CD8-positive, alpha-beta memory T cell (primary cell): ENCODE measurements at regions not wholly inside any gene's neighbourhood (a gene's known extent, or its start where the extent isn't known, plus 50 kb on each side); places are given as distances from the start of the nearest gene placed in this dataset.
"Not testable (repeated sequence)": the region's sequence is repeated elsewhere in the genome, so short reads cannot be mapped to it uniquely, and the experiment has no call there.

ENCODE experiments used
- CTCF ChIA-PET: fragments of 350-600 bp; sonication (Branson Sonifier 250); formaldehyde crosslinking; loops from one replicate; lab custom pipeline; 2021; ENCODE audit warnings: antibody characterized with exemption; lab: Charles Lee
- POLR2A ChIA-PET: fragments of 350-600 bp; sonication (Branson Sonifier 250); formaldehyde crosslinking; loops from one replicate; lab custom pipeline; 2021; ENCODE audit warnings: antibody characterized with exemption; lab: Charles Lee
- DNase-seq, 5 donors: peaks; one replicate each; pipeline versions ENCODE4 v3.0.0 to v3.0.0-alpha.2; 2020 to 2022; ENCODE audit warnings: mixed read lengths in 1 of 5
- H3K27ac ChIP-seq: one replicate; pipeline ENCODE4 v1.7.0; 2013; ENCODE audit warnings: low read depth, mild to moderate bottlenecking, low read length, moderate library complexity
- H3K27me3 ChIP-seq: 2 replicates; pipeline ENCODE4 v1.7.0; 2013; ENCODE audit warnings: low read length, mild to moderate bottlenecking; ENCODE audit not compliant: insufficient read depth, poor library complexity, severe bottlenecking
- H3K36me3 ChIP-seq: 2 replicates; pipeline ENCODE4 v1.7.0; 2013; ENCODE audit warnings: mild to moderate bottlenecking, low read length, moderate library complexity; ENCODE audit not compliant: insufficient read depth
- H3K4me1 ChIP-seq: 2 replicates; pipeline ENCODE4 v1.7.0; 2013; ENCODE audit warnings: mild to moderate bottlenecking, low read length, moderate library complexity; ENCODE audit not compliant: insufficient read depth
- H3K4me3 ChIP-seq: 2 replicates; pipeline ENCODE4 v1.7.0; 2013; ENCODE audit warnings: mild to moderate bottlenecking, low read length
- H3K9me3 ChIP-seq: 2 replicates; pipeline ENCODE4 v1.7.0; 2013; ENCODE audit warnings: mild to moderate bottlenecking, low read length
- H3K27ac Mint-ChIP-seq, 8 donors: one replicate each; pipeline ENCODE4 v1.8.0; 2020 to 2021; ENCODE audit warnings: mixed read lengths in 8 of 8, mild to moderate bottlenecking in 6 of 8, inconsistent platforms in 3 of 8, moderate library complexity in 3 of 8
- H3K27me3 Mint-ChIP-seq, 2 donors: one replicate each; pipeline ENCODE4 v1.8.0; 2020 to 2021; ENCODE audit warnings: mixed read lengths in 2 of 2, mild to moderate bottlenecking in 1 of 2, moderate library complexity in 1 of 2
- H3K36me3 Mint-ChIP-seq, 3 donors: one replicate each; pipeline ENCODE4 v1.8.0; 2020 to 2021; ENCODE audit warnings: mixed read lengths in 3 of 3, inconsistent platforms in 1 of 3, mild to moderate bottlenecking in 1 of 3
- H3K4me1 Mint-ChIP-seq, 3 donors: one replicate each; pipeline ENCODE4 v1.8.0; 2020 to 2021; ENCODE audit warnings: mixed read lengths in 3 of 3, inconsistent platforms in 1 of 3, mild to moderate bottlenecking in 1 of 3
- H3K4me3 Mint-ChIP-seq, 7 donors: one replicate each; pipeline ENCODE4 v1.8.0; 2020 to 2021; ENCODE audit warnings: mixed read lengths in 7 of 7, mild to moderate bottlenecking in 6 of 7, moderate library complexity in 4 of 7, inconsistent platforms in 2 of 7
- H3K9me3 Mint-ChIP-seq, 5 donors: one replicate each; pipeline ENCODE4 v1.8.0; 2020 to 2022; ENCODE audit warnings: mixed read lengths in 5 of 5, mild to moderate bottlenecking in 3 of 5, moderate library complexity in 2 of 5, inconsistent platforms in 1 of 5

GRCh38 chr4:186981161-186981560, 257.5 kb upstream of the FAT1 start:
- ChIA-PET CTCF (no interaction called here), POLR2A (no interaction called here)
- Mint-ChIP-seq H3K36me3 (no peaks in the 10 kb centered on the region), H3K4me3 (no peak overlapping the region), H3K27me3 (no peaks in the 10 kb centered on the region), H3K27ac (no peak overlapping the region), H3K4me1 (no peaks in the 10 kb centered on the region), H3K9me3 (peaks cover 1 to 12% (median 6%) of the 10 kb centered on the region in 5 donors)
- H3K4me3 ChIP-seq, result no peak overlapping the region
- no peaks in the 10 kb centered on the region for H3K9me3 ChIP-seq
- no peaks in the 10 kb centered on the region for H3K4me1 ChIP-seq
- H3K27ac ChIP-seq, result no peak overlapping the region
- no peaks in the 10 kb centered on the region for H3K36me3 ChIP-seq
- no peak for DNase-seq
- H3K27me3 ChIP-seq, result no peaks in the 10 kb centered on the region

- no peaks in the 10 kb centered on the region for H3K4me1 Mint-ChIP-seq
- no peak overlapping the region for H3K4me3 ChIP-seq
- peaks cover 1 to 12% (median 6%) of the 10 kb centered on the region in 5 donors for H3K9me3 Mint-ChIP-seq
- H3K27ac ChIP-seq, result no peak overlapping the region
- no peak overlapping the region for H3K27ac Mint-ChIP-seq
- H3K9me3 ChIP-seq, result no peaks in the 10 kb centered on the region
- H3K36me3 Mint-ChIP-seq, result no peaks in the 10 kb centered on the region
- no peak overlapping the region for H3K4me3 Mint-ChIP-seq
- no peaks in the 10 kb centered on the region for H3K27me3 ChIP-seq
- ChIA-PET POLR2A (no interaction called here), CTCF (no interaction called here)
- no peaks in the 10 kb centered on the region for H3K27me3 Mint-ChIP-seq
- H3K36me3 ChIP-seq, result no peaks in the 10 kb centered on the region
- H3K4me1 ChIP-seq, result no peaks in the 10 kb centered on the region
- no peak for DNase-seq
These were observed 258.5 kb upstream of the FAT1 start for GRCh38 chr4:186982160-186982559.

GRCh38 chr4:186984105-186984644, 260.5 kb upstream of the FAT1 start:
- Histone ChIP-seq H3K4me1 (no peaks in the 10 kb centered on the region), H3K4me3 (no peak overlapping the region), H3K27me3 (no peaks in the 10 kb centered on the region), H3K36me3 (no peaks in the 10 kb centered on the region), H3K27ac (no peak overlapping the region), H3K9me3 (no peaks in the 10 kb centered on the region)
- Mint-ChIP-seq H3K4me3 (no peak overlapping the region), H3K27me3 (no peaks in the 10 kb centered on the region), H3K9me3 (peaks cover 3 to 18% (median 10%) of the 10 kb centered on the region in 5 donors), H3K36me3 (no peaks in the 10 kb centered on the region), H3K27ac (no peak overlapping the region), H3K4me1 (no peaks in the 10 kb centered on the region)
- ChIA-PET POLR2A (no interaction called here), CTCF (no interaction called here)
- DNase-seq, result no peak

- Histone ChIP-seq H3K27ac (no peak overlapping the region), H3K4me1 (no peaks in the 10 kb centered on the region), H3K36me3 (no peaks in the 10 kb centered on the region), H3K4me3 (no peak overlapping the region), H3K27me3 (no peaks in the 10 kb centered on the region), H3K9me3 (no peaks in the 10 kb centered on the region)
- H3K4me3 Mint-ChIP-seq, result no peak overlapping the region
- no peak for DNase-seq
- peaks cover 1 to 27% (median 13%) of the 10 kb centered on the region in 5 donors for H3K9me3 Mint-ChIP-seq
- CTCF ChIA-PET, result no interaction called here
- H3K27ac Mint-ChIP-seq, result no peak overlapping the region
- peaks cover 0 to 6% of the 10 kb centered on the region in 2 donors for H3K27me3 Mint-ChIP-seq
- H3K36me3 Mint-ChIP-seq, result no peaks in the 10 kb centered on the region
- no peaks in the 10 kb centered on the region for H3K4me1 Mint-ChIP-seq
- POLR2A ChIA-PET, result no interaction called here
These were observed 276.0 kb upstream of the FAT1 start for GRCh38 chr4:186999686-187000085.

- Histone ChIP-seq H3K4me1 (no peaks in the 10 kb centered on the region), H3K9me3 (no peaks in the 10 kb centered on the region), H3K4me3 (no peak overlapping the region), H3K27ac (no peak overlapping the region), H3K36me3 (no peaks in the 10 kb centered on the region), H3K27me3 (no peaks in the 10 kb centered on the region)
- no peak for DNase-seq
- Mint-ChIP-seq H3K9me3 (peaks cover 1 to 27% (median 13%) of the 10 kb centered on the region in 5 donors), H3K36me3 (no peaks in the 10 kb centered on the region), H3K4me1 (no peaks in the 10 kb centered on the region), H3K27ac (no peak overlapping the region), H3K27me3 (peaks cover 0 to 6% of the 10 kb centered on the region in 2 donors), H3K4me3 (no peak overlapping the region)
- ChIA-PET POLR2A (no interaction called here), CTCF (no interaction called here)
These were observed 276.6 kb upstream of the FAT1 start for GRCh38 chr4:187000281-187000680.

GRCh38 chr4:187002133-187002532, 278.5 kb upstream of the FAT1 start:
- H3K4me1 Mint-ChIP-seq, H3K27me3 Mint-ChIP-seq, CTCF ChIA-PET, H3K36me3 ChIP-seq, DNase-seq, H3K4me1 ChIP-seq, H3K4me3 ChIP-seq, POLR2A ChIA-PET, H3K27me3 ChIP-seq, H3K4me3 Mint-ChIP-seq, H3K9me3 ChIP-seq, H3K27ac Mint-ChIP-seq, H3K36me3 Mint-ChIP-seq, H3K27ac ChIP-seq: not testable (repeated sequence)
- H3K9me3 Mint-ChIP-seq, result peaks cover 1 to 23% (median 13%) of the 10 kb centered on the region in 5 donors

- POLR2A ChIA-PET, result no interaction called here
- no peaks in the 10 kb centered on the region for H3K36me3 ChIP-seq
- no peaks in the 10 kb centered on the region for H3K27me3 ChIP-seq
- H3K27ac Mint-ChIP-seq, result no peak overlapping the region
- H3K9me3 ChIP-seq, result no peaks in the 10 kb centered on the region
- no peak overlapping the region for H3K27ac ChIP-seq
- no peaks in the 10 kb centered on the region for H3K36me3 Mint-ChIP-seq
- DNase-seq, result no peak
- no peaks in the 10 kb centered on the region for H3K4me1 ChIP-seq
- H3K9me3 Mint-ChIP-seq, result peaks cover 0 to 23% (median 11%) of the 10 kb centered on the region in 5 donors
- H3K4me3 Mint-ChIP-seq, result no peak overlapping the region
- no peak overlapping the region for H3K4me3 ChIP-seq
- H3K27me3 Mint-ChIP-seq, result peaks cover 0 to 6% of the 10 kb centered on the region in 2 donors
- CTCF ChIA-PET, result no interaction called here
- no peaks in the 10 kb centered on the region for H3K4me1 Mint-ChIP-seq
These were observed 281.0 kb upstream of the FAT1 start for GRCh38 chr4:187004628-187005027.

- CTCF ChIA-PET, result no interaction called here
- H3K4me1 Mint-ChIP-seq, result no peaks in the 10 kb centered on the region
These were observed 282.5 kb upstream of the FAT1 start for GRCh38 chr4:187006189-187006618.

More at GRCh38 chr4:187006189-187006618, 282.5 kb upstream of the FAT1 start:
- Histone ChIP-seq H3K27me3 (no peaks in the 10 kb centered on the region), H3K9me3 (no peaks in the 10 kb centered on the region), H3K4me1 (no peaks in the 10 kb centered on the region), H3K27ac (no peak overlapping the region), H3K4me3 (no peak overlapping the region), H3K36me3 (no peaks in the 10 kb centered on the region)
- no peak overlapping the region for H3K4me3 Mint-ChIP-seq
- POLR2A ChIA-PET, result no interaction called here
- no peak for DNase-seq
- no peak overlapping the region for H3K27ac Mint-ChIP-seq
- no peaks in the 10 kb centered on the region for H3K36me3 Mint-ChIP-seq
- H3K27me3 Mint-ChIP-seq, result peaks cover 0 to 6% of the 10 kb centered on the region in 2 donors
- peaks cover 0 to 19% (median 9%) of the 10 kb centered on the region in 5 donors for H3K9me3 Mint-ChIP-seq
